COR-L47 (cell line): ENCODE measurements at regions not wholly inside any gene's neighbourhood (a gene's known extent, or its start where the extent isn't known, plus 50 kb on each side); places are given as distances from the start of the nearest gene placed in this dataset.

Experiments
- DNase-seq: peaks from one replicate; lab custom pipeline; 2025; lab: John Stamatoyannopoulos, UW

DNA sequence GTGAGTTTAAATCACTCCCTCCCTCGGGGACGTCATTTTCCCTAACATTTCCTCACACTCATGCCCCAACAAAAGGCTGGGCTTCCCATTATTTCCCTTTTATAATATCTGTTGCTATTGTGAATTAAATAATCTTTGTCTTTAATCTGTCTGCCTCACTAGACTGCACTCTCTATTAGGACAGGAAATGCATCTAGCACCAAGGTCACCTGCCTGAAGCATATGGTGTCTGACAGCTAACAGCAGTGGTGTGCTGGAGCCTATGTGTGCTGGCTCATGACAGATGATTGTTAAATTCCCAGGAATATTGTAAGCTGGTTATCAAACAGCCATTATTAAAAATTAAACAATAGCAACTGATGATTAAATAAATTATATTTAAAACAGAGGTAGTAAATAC, 237.0 kb upstream of the CEP162 start:
- DNase-seq: no peak

- no peak for DNase-seq
These were observed 235.3 kb upstream of the CEP162 start for GRCh38 chr6:84462698-84463097.

- no peak for DNase-seq
These were observed 234.0 kb upstream of the CEP162 start for GRCh38 chr6:84461461-84461860.

DNA sequence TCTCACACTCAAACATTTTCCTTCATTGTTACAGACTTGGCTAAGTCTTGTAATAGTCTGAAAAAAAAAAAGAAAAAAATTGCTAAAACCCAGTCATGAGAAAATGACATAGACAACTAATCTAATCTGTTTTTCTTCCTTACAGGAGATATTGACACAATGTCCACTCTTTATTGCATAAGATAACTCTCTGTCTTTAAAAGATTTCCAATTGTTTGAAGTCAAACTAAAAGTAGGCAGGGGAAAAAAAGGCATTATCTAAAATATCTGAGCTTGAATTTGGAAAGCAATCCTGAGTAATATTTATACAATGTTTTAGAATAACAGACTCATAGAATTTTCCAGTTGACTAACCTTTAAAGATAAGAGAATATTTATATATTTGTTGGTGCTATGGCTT, 233.0 kb upstream of the CEP162 start:
- DNase-seq: no peak

DNA sequence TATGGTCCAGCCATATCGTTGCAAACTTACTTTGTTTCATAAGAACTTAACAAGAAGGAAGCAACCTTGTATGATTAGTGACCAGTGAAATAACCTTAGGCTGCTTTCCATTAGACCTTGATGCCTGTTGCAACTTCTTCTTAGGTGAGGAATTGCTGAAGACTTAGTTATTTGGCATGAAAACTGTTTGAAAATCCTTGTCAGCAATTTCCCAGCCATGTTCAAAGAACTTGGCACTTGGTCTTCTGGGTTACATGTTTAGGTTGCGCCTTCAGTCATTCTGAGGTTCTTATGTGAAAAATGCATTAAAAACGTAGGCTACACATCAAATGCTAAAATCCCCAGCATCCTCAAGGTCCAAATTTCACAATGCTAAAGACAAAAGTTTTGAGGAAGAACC, 232.0 kb upstream of the CEP162 start:
- DNase-seq: no peak

DNA sequence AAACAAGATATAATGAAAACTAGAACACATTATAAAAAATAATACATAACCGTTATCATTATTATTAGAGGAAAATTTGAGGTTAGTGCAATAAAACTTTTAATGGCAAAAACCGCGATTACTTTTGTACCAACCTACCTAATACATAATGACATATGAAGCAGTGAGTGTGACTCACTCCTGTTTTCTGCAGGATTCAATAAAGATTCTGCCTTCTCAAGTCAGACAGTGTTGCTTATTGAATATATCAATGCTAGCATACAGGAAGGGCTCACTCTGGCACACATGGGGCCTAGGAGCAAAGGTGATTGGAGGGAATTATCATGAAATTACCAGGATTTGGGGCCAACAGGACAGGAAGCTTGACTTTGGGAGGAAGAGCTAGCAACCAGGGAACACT, 230.8 kb upstream of the CEP162 start:
- DNase-seq: no peak

GRCh38 chr6:84457276-84457675, 229.8 kb upstream of the CEP162 start:
- DNase-seq: no peak

- no peak for DNase-seq
These were observed 229.4 kb upstream of the CEP162 start for GRCh38 chr6:84456803-84457202.

- DNase-seq: no peak
These were observed 228.1 kb upstream of the CEP162 start for GRCh38 chr6:84455511-84456029.

GRCh38 chr6:84453499-84453898, 226.1 kb upstream of the CEP162 start:
- no peak for DNase-seq

DNA sequence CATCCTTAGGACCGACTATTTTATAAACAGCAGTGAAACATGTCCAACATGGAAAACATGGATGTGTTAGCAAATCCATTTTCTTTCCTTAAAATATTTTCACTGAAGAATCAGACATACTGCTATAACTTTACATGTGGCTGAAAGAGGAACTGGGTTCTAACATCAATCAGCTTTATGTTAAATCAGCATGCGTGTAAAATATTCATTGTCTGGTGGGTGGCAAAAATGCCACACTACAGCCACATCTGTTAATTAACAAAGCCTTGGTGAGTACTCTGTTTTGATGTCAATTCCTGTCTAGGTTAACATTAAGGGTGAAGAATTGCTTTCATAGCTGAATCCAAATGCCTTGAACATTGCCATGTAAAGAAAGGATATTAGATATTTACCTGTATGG, 222.6 kb upstream of the CEP162 start:
- DNase-seq: no peak

GRCh38 chr6:84449220-84449619, 221.8 kb upstream of the CEP162 start:
- DNase-seq: peak; percentile 29

DNA sequence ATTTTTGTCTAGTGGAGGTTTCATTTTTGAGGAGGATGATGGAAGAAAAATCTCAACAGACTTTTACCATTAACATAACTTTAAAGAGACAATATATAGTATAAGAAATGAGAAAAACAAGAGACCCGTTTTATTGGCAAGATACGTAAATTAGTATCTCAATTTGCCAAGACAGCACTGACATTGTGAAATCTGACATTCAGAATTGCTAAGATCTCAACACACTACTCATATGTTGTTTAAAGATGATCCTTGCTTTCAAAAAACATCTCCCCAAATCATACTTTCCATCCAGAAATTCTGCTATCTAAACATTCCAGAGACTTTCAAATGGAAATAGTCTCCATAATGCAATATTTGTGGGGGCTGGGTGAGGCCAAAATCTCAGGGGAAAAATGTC, 220.9 kb upstream of the CEP162 start:
- DNase-seq: no peak

GRCh38 chr6:84447651-84448050, 220.2 kb upstream of the CEP162 start:
- no peak for DNase-seq

DNA sequence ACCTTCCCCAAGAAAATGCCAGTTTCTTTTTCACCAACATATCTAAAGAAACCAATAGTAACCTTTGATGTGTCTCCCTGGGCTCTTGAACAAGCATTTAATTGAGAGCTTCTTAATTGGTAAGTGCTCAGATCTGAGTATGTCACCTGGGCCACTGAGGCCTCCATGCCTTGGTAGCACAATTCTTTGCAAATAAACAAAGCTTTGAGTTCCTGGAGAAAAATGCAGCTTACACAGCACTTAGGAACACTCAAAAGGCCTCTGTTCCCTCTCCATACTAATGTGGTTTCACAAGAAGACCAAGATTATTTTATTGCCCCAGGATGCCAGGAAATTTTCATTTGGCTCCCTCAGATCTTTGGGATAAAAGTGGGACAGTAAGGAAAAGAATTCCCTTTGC, 217.6 kb upstream of the CEP162 start:
- DNase-seq: no peak

- DNase-seq: no peak
These were observed 214.8 kb upstream of the CEP162 start for GRCh38 chr6:84442208-84442607.

DNA sequence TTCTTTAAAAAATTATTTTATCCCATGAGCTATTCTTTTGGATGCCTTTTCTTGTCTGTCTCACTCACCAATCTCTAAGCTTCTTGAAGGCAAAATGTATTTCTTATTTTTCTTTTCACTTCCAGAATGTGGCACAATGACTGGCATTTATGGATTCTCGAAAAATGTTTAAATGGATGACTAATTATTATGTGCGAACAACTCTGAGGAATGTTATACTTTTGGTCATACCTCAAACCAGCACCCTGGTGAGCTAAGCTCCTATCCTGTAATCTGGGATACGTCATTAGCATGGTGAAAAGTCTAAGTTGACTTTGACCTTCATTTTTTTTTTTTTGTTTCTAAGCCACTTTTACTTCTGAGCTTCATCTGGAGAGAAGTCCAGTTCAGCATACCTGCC, 214.0 kb upstream of the CEP162 start:
- DNase-seq: no peak

- no peak for DNase-seq
These were observed 207.1 kb upstream of the CEP162 start for GRCh38 chr6:84434550-84434949.

DNA sequence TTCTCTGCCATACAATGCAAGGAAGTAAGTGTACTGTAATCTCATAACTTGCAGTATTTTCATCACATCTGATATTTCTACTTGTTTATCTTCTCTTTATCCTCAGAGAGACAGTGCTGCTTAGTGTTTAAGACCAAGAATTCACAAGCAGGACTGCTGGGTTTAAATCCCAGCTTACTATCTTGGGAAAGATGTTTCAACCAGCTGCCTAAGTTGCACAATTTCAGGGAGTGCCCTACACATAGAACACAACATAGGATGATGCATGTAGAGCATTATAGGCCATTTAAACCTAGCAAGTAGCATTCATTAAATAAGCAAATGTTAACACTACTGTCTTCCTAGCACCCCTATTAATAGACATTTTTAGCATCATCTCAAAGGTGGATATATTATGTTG, 205.2 kb upstream of the CEP162 start:
- no peak for DNase-seq

- DNase-seq: peak; percentile 41
These were observed 201.0 kb upstream of the CEP162 start for GRCh38 chr6:84428300-84428907.

DNA sequence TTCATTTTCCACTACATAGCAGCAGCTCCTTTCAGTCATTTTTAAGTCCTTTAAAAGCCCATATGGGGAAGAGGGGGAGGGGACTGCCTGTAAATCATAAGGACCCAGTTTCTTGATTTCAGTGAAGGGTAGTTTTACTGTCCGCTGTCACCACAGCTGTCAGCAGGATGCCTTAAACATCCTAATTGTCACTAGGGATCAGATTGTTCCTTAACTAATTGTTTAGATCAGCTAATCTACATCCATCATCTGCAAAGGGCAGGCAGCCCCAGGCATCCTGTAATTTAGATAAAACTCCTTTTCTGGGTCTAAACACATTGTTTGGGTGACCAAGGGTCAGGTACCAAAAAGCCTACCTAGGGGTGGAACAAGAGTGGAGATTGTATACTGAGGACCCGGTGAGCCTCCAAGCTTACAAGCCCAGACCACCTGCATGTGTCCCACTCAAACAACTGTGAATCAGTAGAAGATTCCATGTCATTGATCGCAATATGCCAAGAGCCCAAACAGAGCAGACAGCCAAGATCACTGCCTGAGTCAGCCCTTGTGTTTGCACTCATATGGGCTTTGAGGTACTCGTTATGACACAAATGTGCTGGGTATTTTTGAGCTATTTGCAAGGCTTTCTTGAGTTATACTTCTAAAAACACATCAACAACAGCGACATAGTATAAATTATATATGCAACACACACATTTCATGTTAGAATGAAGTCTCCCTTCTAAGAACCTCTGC, 198.7 kb upstream of the CEP162 start:
- DNase-seq: no peak

- no peak for DNase-seq
These were observed 197.5 kb upstream of the CEP162 start for GRCh38 chr6:84424956-84425355.

DNA sequence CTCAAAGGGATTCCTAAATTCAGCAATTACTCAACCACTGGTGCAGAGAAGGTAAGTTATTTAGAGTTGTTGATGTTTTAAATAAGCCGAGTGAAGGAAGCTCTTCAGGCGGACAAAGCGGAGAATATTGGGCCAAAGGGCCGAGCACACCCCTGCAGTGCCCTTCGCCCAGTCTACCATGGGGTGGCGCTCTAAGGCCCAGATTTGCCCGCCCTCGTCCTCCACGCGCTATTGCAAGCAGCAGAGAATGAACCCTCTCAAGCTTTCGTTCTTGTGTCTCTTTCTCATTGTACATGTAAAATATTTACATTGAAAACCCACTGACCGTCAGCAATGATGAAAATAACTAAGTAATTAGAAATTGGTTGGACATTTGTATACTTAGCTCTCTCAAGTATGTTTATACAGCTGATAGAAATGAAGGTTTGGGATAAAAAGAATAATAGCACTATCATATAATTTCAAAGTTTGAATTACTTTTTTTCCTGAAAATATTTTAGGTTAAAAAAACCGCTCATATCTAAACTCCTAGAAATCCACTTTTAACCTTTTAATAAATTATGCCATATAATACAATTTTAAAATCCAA, 195.0 kb upstream of the CEP162 start:
- DNase-seq: no peak
